Smooth muscle cell (in vitro differentiated cells): ENCODE measurements at regions not wholly inside any gene's neighbourhood (a gene's known extent, or its start where the extent isn't known, plus 50 kb on each side); places are given as distances from the start of the nearest gene placed in this dataset.
"Not testable (repeated sequence)": the region's sequence is repeated elsewhere in the genome, so short reads cannot be mapped to it uniquely, and the experiment has no call there.

ENCODE experiments used
- DNase-seq: peaks from one replicate; lab custom pipeline; 2025; ENCODE audit not compliant: unreplicated experiment; lab: John Stamatoyannopoulos, UW
- H2AFZ ChIP-seq: fragments of 200-600 bp; sonication (generic); 2 replicates; pipeline ENCODE4 v1.6.0; 2016; ENCODE audit warnings: antibody characterized with exemption, low read depth, mild to moderate bottlenecking
- H3F3A ChIP-seq: fragments of 200-600 bp; sonication (generic); 2 replicates; pipeline ENCODE4 v1.6.0; 2017; ENCODE audit warnings: antibody characterized with exemption, low read depth
- H3K27ac ChIP-seq: fragments of 200-600 bp; sonication (generic); 2 replicates; pipeline ENCODE4 v1.5.1; 2016; ENCODE audit warnings: low read depth, mild to moderate bottlenecking
- H3K27me3 ChIP-seq: fragments of 200-600 bp; sonication (generic); 2 replicates; pipeline ENCODE4 v1.6.1; 2016; ENCODE audit warnings: low read depth, mild to moderate bottlenecking
- H3K36me3 ChIP-seq: fragments of 200-600 bp; sonication (generic); 2 replicates; pipeline ENCODE4 v1.5.1; 2016; ENCODE audit warnings: low read depth
- H3K4me1 ChIP-seq: fragments of 200-600 bp; sonication (generic); 2 replicates; pipeline ENCODE4 v1.5.1; 2016; ENCODE audit warnings: low read depth
- H3K4me2 ChIP-seq: fragments of 200-600 bp; sonication (generic); 2 replicates; pipeline ENCODE4 v1.6.0; 2016; ENCODE audit warnings: mild to moderate bottlenecking
- H3K4me3 ChIP-seq: fragments of 200-600 bp; sonication (generic); 2 replicates; pipeline ENCODE4 v1.5.1; 2016; ENCODE audit warnings: mild to moderate bottlenecking
- H3K79me2 ChIP-seq: fragments of 200-600 bp; sonication (generic); 2 replicates; pipeline ENCODE4 v1.6.0; 2016; ENCODE audit warnings: low read depth, mild to moderate bottlenecking
- H3K9ac ChIP-seq: fragments of 200-600 bp; sonication (generic); 2 replicates; pipeline ENCODE4 v1.6.0; 2016; ENCODE audit warnings: low read depth
- H3K9me3 ChIP-seq: fragments of 200-600 bp; sonication (generic); replicated peaks from 2 replicates; pipeline ENCODE4 v1.5.1; 2016; ENCODE audit warnings: low read depth
- H4K20me1 ChIP-seq: fragments of 200-600 bp; sonication (generic); 2 replicates; pipeline ENCODE4 v1.6.0; 2016; ENCODE audit warnings: low read depth
- WGBS: methylation state at CpG from one replicate; pipeline ENCODE4 v1.1.7; 2016; ENCODE audit warnings: low lambda C conversion rate; 5-methylcytosine and 5-hydroxymethylcytosine counted together
- TF ChIP-seq, protein P1 (sequence below): fragments of 200-600 bp; sonication (generic); IDR thresholded peaks from 2 replicates; pipeline ENCODE4 v1.5.1; 2017; ENCODE audit warnings: borderline replicate concordance, mild to moderate bottlenecking, antibody characterized with exemption; ENCODE audit not compliant: insufficient read depth, poor library complexity, severe bottlenecking

- 88% methylated on average over 2 of the region's 2 CpGs for WGBS
- no peaks in the 10 kb centered on the region for H3K4me1 ChIP-seq
- no peaks in the 10 kb centered on the region for H4K20me1 ChIP-seq
- no peak overlapping the region for H3K9ac ChIP-seq
- no peaks in the 10 kb centered on the region for H3K36me3 ChIP-seq
- no peak overlapping the region for H3K4me3 ChIP-seq
- H3K9me3 ChIP-seq: no peaks in the 10 kb centered on the region
- H3F3A ChIP-seq: no peaks in the 10 kb centered on the region
- no peak overlapping the region for H3K4me2 ChIP-seq
- no peak for DNase-seq
- H3K79me2 ChIP-seq: no peaks in the 10 kb centered on the region
- H2AFZ ChIP-seq: no peak overlapping the region
- H3K27me3 ChIP-seq: no peaks in the 10 kb centered on the region
- TF ChIP-seq, protein P1, sequence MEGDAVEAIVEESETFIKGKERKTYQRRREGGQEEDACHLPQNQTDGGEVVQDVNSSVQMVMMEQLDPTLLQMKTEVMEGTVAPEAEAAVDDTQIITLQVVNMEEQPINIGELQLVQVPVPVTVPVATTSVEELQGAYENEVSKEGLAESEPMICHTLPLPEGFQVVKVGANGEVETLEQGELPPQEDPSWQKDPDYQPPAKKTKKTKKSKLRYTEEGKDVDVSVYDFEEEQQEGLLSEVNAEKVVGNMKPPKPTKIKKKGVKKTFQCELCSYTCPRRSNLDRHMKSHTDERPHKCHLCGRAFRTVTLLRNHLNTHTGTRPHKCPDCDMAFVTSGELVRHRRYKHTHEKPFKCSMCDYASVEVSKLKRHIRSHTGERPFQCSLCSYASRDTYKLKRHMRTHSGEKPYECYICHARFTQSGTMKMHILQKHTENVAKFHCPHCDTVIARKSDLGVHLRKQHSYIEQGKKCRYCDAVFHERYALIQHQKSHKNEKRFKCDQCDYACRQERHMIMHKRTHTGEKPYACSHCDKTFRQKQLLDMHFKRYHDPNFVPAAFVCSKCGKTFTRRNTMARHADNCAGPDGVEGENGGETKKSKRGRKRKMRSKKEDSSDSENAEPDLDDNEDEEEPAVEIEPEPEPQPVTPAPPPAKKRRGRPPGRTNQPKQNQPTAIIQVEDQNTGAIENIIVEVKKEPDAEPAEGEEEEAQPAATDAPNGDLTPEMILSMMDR: no peak
- H3K27ac ChIP-seq: no peak overlapping the region
Observed at GRCh38 chr18:52244658-52245057, 95.3 kb upstream of the DCC start.

DNA sequence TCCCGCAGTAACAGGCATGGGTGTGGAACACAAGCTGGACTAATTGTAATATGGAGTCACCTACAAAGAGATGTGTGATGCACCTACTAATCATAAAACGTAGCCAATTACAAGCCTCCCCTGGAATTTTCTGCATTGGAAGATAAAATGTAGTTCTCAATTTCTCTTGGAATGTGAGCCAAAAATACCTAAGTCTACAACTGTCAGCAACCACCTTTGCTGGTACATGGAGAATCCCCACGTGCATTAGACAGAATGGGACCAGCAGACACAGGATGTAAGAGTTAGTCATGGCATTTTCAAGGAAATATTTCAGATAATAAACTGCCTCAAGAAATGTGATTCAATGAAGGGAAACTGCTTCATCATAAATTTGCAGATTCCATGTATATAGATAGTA is 85.6 kb upstream of the DCC start:
- TF ChIP-seq, protein P1: no peak
- H3K4me1 ChIP-seq: no peaks in the 10 kb centered on the region
- H3K36me3 ChIP-seq: no peaks in the 10 kb centered on the region
- H3K79me2 ChIP-seq: no peaks in the 10 kb centered on the region
- H3K4me3 ChIP-seq: no peak overlapping the region
- H2AFZ ChIP-seq: no peak overlapping the region
- no peaks in the 10 kb centered on the region for H3K9me3 ChIP-seq
- H3K27me3 ChIP-seq: no peaks in the 10 kb centered on the region
- 90% methylated on average over 3 of the region's 3 CpGs for WGBS
- no peak for DNase-seq
- H3K4me2 ChIP-seq: no peak overlapping the region
- no peak overlapping the region for H3K27ac ChIP-seq
- H3K9ac ChIP-seq: no peak overlapping the region
- no peaks in the 10 kb centered on the region for H4K20me1 ChIP-seq
- H3F3A ChIP-seq: no peaks in the 10 kb centered on the region

- not testable (repeated sequence) for DNase-seq, H3K4me2 ChIP-seq, H3K27ac ChIP-seq, H3K27me3 ChIP-seq, H3K4me3 ChIP-seq, H3F3A ChIP-seq, H2AFZ ChIP-seq, H4K20me1 ChIP-seq, H3K36me3 ChIP-seq, H3K9me3 ChIP-seq, H3K4me1 ChIP-seq, H3K79me2 ChIP-seq, H3K9ac ChIP-seq
- 82% methylated on average over 3 of the region's 3 CpGs for WGBS
Observed at GRCh38 chr18:52257417-52257816, 82.6 kb upstream of the DCC start.

DNA sequence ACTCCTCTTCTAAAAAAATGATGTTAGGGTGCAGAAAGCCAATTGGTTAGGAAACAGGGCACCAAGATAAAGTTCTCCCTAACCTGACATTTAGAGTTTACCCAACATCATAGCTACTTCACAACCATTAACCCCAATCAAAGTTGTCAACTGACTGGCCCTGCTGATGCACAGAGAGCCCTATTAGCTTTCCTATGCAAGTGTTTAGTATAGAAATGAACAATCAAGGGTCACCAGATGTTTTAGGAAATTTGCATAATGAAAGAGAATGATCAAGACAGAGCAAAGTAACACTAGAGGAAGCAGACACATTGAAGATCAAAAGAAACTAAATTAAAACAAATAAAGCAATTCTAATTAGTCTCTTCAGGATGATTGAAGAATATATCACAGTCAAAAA is 64.2 kb upstream of the DCC start:
- no peak overlapping the region for H3K4me3 ChIP-seq
- H3F3A ChIP-seq: no peaks in the 10 kb centered on the region
- no peaks in the 10 kb centered on the region for H3K36me3 ChIP-seq
- TF ChIP-seq, protein P1: no peak
- no peak overlapping the region for H3K4me2 ChIP-seq
- no peaks in the 10 kb centered on the region for H3K27me3 ChIP-seq
- H3K9me3 ChIP-seq: no peaks in the 10 kb centered on the region
- no peak overlapping the region for H2AFZ ChIP-seq
- H3K4me1 ChIP-seq: no peaks in the 10 kb centered on the region
- H3K27ac ChIP-seq: no peak overlapping the region
- DNase-seq: no peak
- H4K20me1 ChIP-seq: no peaks in the 10 kb centered on the region
- no peak overlapping the region for H3K9ac ChIP-seq
- H3K79me2 ChIP-seq: no peaks in the 10 kb centered on the region
